H1 (cell line): ENCODE measurements at regions not wholly inside any gene's neighbourhood (a gene's known extent, or its start where the extent isn't known, plus 50 kb on each side); places are given as distances from the start of the nearest gene placed in this dataset.

ENCODE experiments used
- CTCF ChIA-PET: fragments of 300-600 bp; sonication (Branson Sonifier 250); formaldehyde crosslinking; loops from one replicate; lab custom pipeline; 2021; ENCODE audit not compliant: partially characterized antibody; lab: Charles Lee
- POLR2A ChIA-PET: fragments of 300-600 bp; sonication (Branson Sonifier 250); formaldehyde crosslinking; loops from one replicate; lab custom pipeline; 2021; ENCODE audit warnings: inconsistent platforms; ENCODE audit not compliant: partially characterized antibody; lab: Charles Lee
- DNase-seq, 2 experiments: peaks; one replicate each; pipeline versions ENCODE4 v3.0.0 to v3.0.0-alpha.2; 2010 to 2022; ENCODE audit warnings: low spot score in 2 of 2, low read depth in 1 of 2, mixed read lengths in 1 of 2
- FAIRE-seq: peaks from 2 replicates; lab custom pipeline; 2011; peaks lifted over from hg19 to GRCh38; lab: Jason Lieb, UNC
- H2AFZ ChIP-seq: 2 replicates; pipeline ENCODE4 v1.8.1; 2012; ENCODE audit warnings: low read length, inconsistent platforms
- H2AK5ac ChIP-seq: 2 replicates; pipeline ENCODE4 v1.6.1; 2013; ENCODE audit warnings: low read depth, low read length
- H2BK120ac ChIP-seq: replicated peaks from 2 replicates; pipeline ENCODE3; 2013; ENCODE audit warnings: low read depth, low read length, inconsistent platforms
- H2BK12ac ChIP-seq: 2 replicates; pipeline ENCODE4 v1.6.1; 2013; ENCODE audit warnings: low read depth, low read length
- H2BK15ac ChIP-seq: 2 replicates; pipeline ENCODE4 v1.6.1; 2013; ENCODE audit warnings: low read length
- H2BK20ac ChIP-seq: 2 replicates; pipeline ENCODE4 v1.6.1; 2013; ENCODE audit warnings: low read length
- H2BK5ac ChIP-seq: 2 replicates; pipeline ENCODE4 v1.6.1; 2013; ENCODE audit warnings: low read depth, low read length
- H3K14ac ChIP-seq: 2 replicates; pipeline ENCODE4 v1.6.1; 2013; ENCODE audit warnings: inconsistent platforms; ENCODE audit not compliant: insufficient read length
- H3K18ac ChIP-seq: 2 replicates; pipeline ENCODE4 v1.6.1; 2013; ENCODE audit warnings: low read length; ENCODE audit errors: extremely low read depth
- H3K23ac ChIP-seq: 2 replicates; pipeline ENCODE4 v1.6.1; 2013; ENCODE audit warnings: inconsistent platforms; ENCODE audit not compliant: insufficient read length
- H3K23me2 ChIP-seq: 2 replicates; pipeline ENCODE4 v1.6.1; 2013; ENCODE audit warnings: low read depth, low read length
- H3K27ac ChIP-seq: 2 replicates; pipeline ENCODE4 v1.6.1; 2011; ENCODE audit warnings: low read depth, low read length, inconsistent platforms
- H3K27me3 ChIP-seq, 4 experiments: replicated peaks in 1 of 4; 1 replicate in 1 of 4; 2 replicates in 3 of 4; pipeline versions ENCODE4 v1.6.1 to v1.8.1; 2011 to 2013; ENCODE audit warnings: low read length in 3 of 4, mild to moderate bottlenecking in 3 of 4, inconsistent platforms in 2 of 4, mixed read lengths in 2 of 4, moderate library complexity in 1 of 4; ENCODE audit not compliant: control insufficient read depth in 3 of 4, insufficient read depth in 3 of 4; ENCODE audit errors: extremely low read depth in 1 of 4
- H3K36me3 ChIP-seq, 4 experiments: 2 replicates each; pipeline versions ENCODE4 v1.6.1 to v1.8.1; 2011 to 2013; ENCODE audit warnings: mild to moderate bottlenecking in 4 of 4, low read length in 3 of 4, moderate library complexity in 2 of 4, control low read depth in 1 of 4, inconsistent platforms in 1 of 4; ENCODE audit not compliant: insufficient read depth in 4 of 4, control insufficient read depth in 2 of 4
- H3K4ac ChIP-seq: replicated peaks from 2 replicates; pipeline ENCODE3; 2013; ENCODE audit warnings: low read length, low read depth, mixed read lengths, inconsistent platforms; ENCODE audit not compliant: insufficient read length
- H3K4me1 ChIP-seq, 4 experiments: replicated peaks in 1 of 4; 1 replicate in 1 of 4; 2 replicates in 3 of 4; pipeline versions ENCODE4 v1.6.1 to v1.8.1; 2011 to 2013; ENCODE audit warnings: low read length in 3 of 4, inconsistent platforms in 2 of 4, mixed read lengths in 1 of 4; ENCODE audit not compliant: insufficient read depth in 4 of 4, control insufficient read depth in 3 of 4
- H3K4me2 ChIP-seq, 2 experiments: 2 replicates each; pipeline versions ENCODE4 v1.6.1 to v1.8.1; 2011 to 2013; ENCODE audit warnings: low read depth in 2 of 2, low read length in 2 of 2, control low read depth in 1 of 2, inconsistent platforms in 1 of 2, mild to moderate bottlenecking in 1 of 2; ENCODE audit not compliant: insufficient read depth in 1 of 2
- H3K4me3 ChIP-seq, 4 experiments: fragments of 200-600, 300-600 bp in 1 of 4; sonication (generic), shearing (Covaris generic), sonication (Bioruptor Twin) in 1 of 4; 2 replicates each; pipeline versions ENCODE4 v1.5.1 to v1.8.1; 2011 to 2016; ENCODE audit warnings: low read length in 4 of 4, low read depth in 3 of 4, control low read depth in 2 of 4, inconsistent platforms in 2 of 4, mild to moderate bottlenecking in 2 of 4, mixed read lengths in 1 of 4, moderate library complexity in 1 of 4; ENCODE audit not compliant: insufficient read depth in 2 of 4; ENCODE audit errors: extremely low read depth in 1 of 4
- H3K56ac ChIP-seq: replicated peaks from 2 replicates; pipeline ENCODE3; 2013; ENCODE audit warnings: low read depth, mild to moderate bottlenecking, mixed read lengths, low read length, inconsistent platforms; ENCODE audit not compliant: insufficient read length
- H3K79me1 ChIP-seq: 2 replicates; pipeline ENCODE4 v1.6.1; 2013; ENCODE audit warnings: low read depth, low read length, control low read depth
- H3K79me2 ChIP-seq, 2 experiments: 2 replicates each; pipeline versions ENCODE4 v1.6.1 to v1.8.1; 2012 to 2013; ENCODE audit warnings: low read length in 2 of 2, mild to moderate bottlenecking in 2 of 2, inconsistent platforms in 1 of 2; ENCODE audit not compliant: insufficient read depth in 2 of 2, control insufficient read depth in 1 of 2
- H3K9ac ChIP-seq, 4 experiments: replicated peaks in 1 of 4; 1 replicate in 1 of 4; 2 replicates in 3 of 4; pipeline versions ENCODE4 v1.6.1 to v1.8.1; 2011 to 2013; ENCODE audit warnings: low read depth in 3 of 4, low read length in 3 of 4, control low read depth in 2 of 4, mild to moderate bottlenecking in 2 of 4, moderate library complexity in 2 of 4, inconsistent platforms in 1 of 4; ENCODE audit errors: extremely low read depth in 1 of 4
- H3K9me3 ChIP-seq, 2 experiments: 2 replicates each; pipeline versions ENCODE4 v1.6.1 to v1.8.1; 2012 to 2013; ENCODE audit warnings: mild to moderate bottlenecking in 2 of 2, moderate library complexity in 2 of 2, control low read depth in 1 of 2, inconsistent platforms in 1 of 2, low read depth in 1 of 2, low read length in 1 of 2, mixed read lengths in 1 of 2; ENCODE audit not compliant: insufficient read depth in 2 of 2
- H4K20me1 ChIP-seq, 2 experiments: replicated peaks in 1 of 2; 2 replicates each; pipeline versions ENCODE3 to v1.8.1; 2011 to 2013; ENCODE audit warnings: inconsistent platforms in 2 of 2, low read length in 2 of 2, mild to moderate bottlenecking in 1 of 2; ENCODE audit not compliant: insufficient read depth in 2 of 2, control insufficient read depth in 1 of 2
- H4K5ac ChIP-seq: 2 replicates; pipeline ENCODE4 v1.6.1; 2013; ENCODE audit warnings: low read length, low read depth, mixed read lengths, inconsistent platforms; ENCODE audit not compliant: insufficient read length
- H4K8ac ChIP-seq: 2 replicates; pipeline ENCODE4 v1.8.0; 2013; ENCODE audit warnings: mild to moderate bottlenecking, moderate library complexity, low read length, inconsistent platforms; ENCODE audit not compliant: insufficient read depth; ENCODE audit errors: extremely low read depth
- H4K91ac ChIP-seq: replicated peaks from 2 replicates; pipeline ENCODE3; 2013; ENCODE audit warnings: low read length, mixed read lengths, inconsistent platforms; ENCODE audit not compliant: insufficient read length
- BACH1 ChIP-seq: IDR thresholded peaks from 2 replicates; pipeline ENCODE4 v1.6.1; 2012; ENCODE audit warnings: low read length, improper control_type of control experiment
- CBX5 ChIP-seq: fragments of 300-800, 300-1000 bp; sonication (generic); IDR thresholded peaks from 2 replicates; pipeline ENCODE4 v1.7.1; 2016; ENCODE audit warnings: antibody characterized with exemption, low read length, low read depth
- CBX8 ChIP-seq: fragments of 300-800, 300-1000 bp; sonication (generic); IDR thresholded peaks from 2 replicates; pipeline ENCODE4 v1.7.1; 2016; ENCODE audit warnings: low read depth, low read length, borderline replicate concordance
- CEBPB ChIP-seq: IDR thresholded peaks from 2 replicates; pipeline ENCODE4 v1.6.1; 2012; ENCODE audit warnings: low read depth, low read length
- E2F6 ChIP-seq: IDR thresholded peaks from 2 replicates; pipeline ENCODE4 v1.6.1; 2012; ENCODE audit warnings: inconsistent platforms
- EP300 ChIP-seq, 2 experiments: IDR thresholded peaks; 1 replicate in 1 of 2; 2 replicates in 1 of 2; pipeline ENCODE4 v1.6.1; 2011 to 2012; ENCODE audit warnings: low read depth in 2 of 2, low read length in 2 of 2, mild to moderate bottlenecking in 2 of 2, borderline replicate concordance in 1 of 2, inconsistent platforms in 1 of 2, moderate library complexity in 1 of 2
- GTF2F1 ChIP-seq: IDR thresholded peaks from 2 replicates; pipeline ENCODE4 v1.6.1; 2012; ENCODE audit warnings: low read depth, low read length, improper control_type of control experiment, borderline replicate concordance
- KDM1A ChIP-seq: fragments of 200-600, 300-600 bp; sonication (generic); IDR thresholded peaks from 2 replicates; pipeline ENCODE4 v1.7.1; 2016; ENCODE audit warnings: mild to moderate bottlenecking, low read length, borderline replicate concordance
- PHF8 ChIP-seq: fragments of 200-600 bp; sonication (generic); conservative IDR thresholded peaks from 2 replicates; pipeline ENCODE4 v1.7.1; 2012; ENCODE audit warnings: low read depth, mild to moderate bottlenecking, inconsistent platforms, low read length, moderate library complexity
- RAD21 ChIP-seq, 2 experiments: IDR thresholded peaks in 1 of 2; conservative IDR thresholded peaks in 1 of 2; 2 replicates each; pipeline ENCODE4 v1.6.1; 2011; ENCODE audit warnings: low read depth in 2 of 2, low read length in 2 of 2, improper control_type of control experiment in 1 of 2, inconsistent platforms in 1 of 2, mild to moderate bottlenecking in 1 of 2, moderate library complexity in 1 of 2
- RXRA ChIP-seq: IDR thresholded peaks from 2 replicates; pipeline ENCODE4 v1.6.1; 2011; ENCODE audit warnings: low read depth, mild to moderate bottlenecking, low read length, moderate library complexity; ENCODE audit not compliant: insufficient read depth
- WGBS, 2 experiments: shearing (Covaris generic) in 1 of 2; methylation state at CpG; one replicate each; pipeline versions ENCODE4 v1.1.6 to v1.1.7; 2013 to 2015; ENCODE audit warnings: low lambda C conversion rate in 2 of 2, mixed read lengths in 2 of 2, inconsistent platforms in 1 of 2, low coverage in 1 of 2, missing lambda C conversion rate in 1 of 2; ENCODE audit not compliant: insufficient replicate concordance in 2 of 2, insufficient coverage in 1 of 2, insufficient read length in 1 of 2; ENCODE audit errors: extremely low coverage in 1 of 2, missing lambda C conversion rate in 1 of 2; 5-methylcytosine and 5-hydroxymethylcytosine counted together

GRCh38 chr4:53693408-53693807, 102.1 kb upstream of the LNX1 start:
- Histone ChIP-seq H3K4me3 (no peak overlapping the region), H3K14ac (no peak overlapping the region), H2BK5ac (no peak overlapping the region), H3K56ac (no peak overlapping the region), H3K4ac (no peak overlapping the region), H3K79me1 (no peaks in the 10 kb centered on the region), H3K36me3 (no peaks in the 10 kb centered on the region), H2AFZ (no peak overlapping the region), H3K9me3 (no peaks in the 10 kb centered on the region), H3K23ac (no peak overlapping the region), H3K79me2 (no peaks in the 10 kb centered on the region), H2BK15ac (no peak overlapping the region), H2AK5ac (no peak overlapping the region), H3K18ac (no peak overlapping the region), H3K27ac (no peak overlapping the region), H4K8ac (no peak overlapping the region), H4K5ac (no peak overlapping the region), H4K20me1 (no peaks in the 10 kb centered on the region), H3K23me2 (no peaks in the 10 kb centered on the region), H3K4me2 (no peak overlapping the region), H3K27me3 (no peaks in the 10 kb centered on the region), H2BK20ac (no peak overlapping the region), H4K91ac (no peak overlapping the region), H2BK120ac (no peak overlapping the region), H3K9ac (no peak overlapping the region), H3K4me1 (no peaks in the 10 kb centered on the region), H2BK12ac (no peak overlapping the region)
- WGBS, 2 experiments = 64% methylated on average over 4 of the region's 4 CpGs; no CpG with 5 or more reads in 1 of the 2 experiments
- no peak for FAIRE-seq
- TF ChIP-seq PHF8 (no peak), GTF2F1 (no peak), CBX5 (no peak), RAD21 (IDR thresholded peaks at IDR 0.05 in 1 of 2, conservative IDR thresholded peaks at IDR 0.05 in 1 of 2; ENCODE audit: low read depth in 2 of 2, low read length in 2 of 2) (no peak), KDM1A (no peak), E2F6 (no peak), CBX8 (no peak), RXRA (no peak), BACH1 (no peak), EP300 (IDR thresholded peaks at IDR 0.05; ENCODE audit: borderline replicate concordance in 1 of 2, low read depth in 2 of 2, low read length in 2 of 2) (no peak), CEBPB (no peak)
- POLR2A ChIA-PET = no interaction called here
- CTCF ChIA-PET = interaction anchor here (0.7 to 2.4 kb wide), 3 partner anchors 9 to 197 kb away, joined by 3 to 13 read pairs (median 3); no protein-coding TSS in a partner anchor
- DNase-seq = no peak
